ENCODE measurements at regions not wholly inside any gene's neighbourhood (a gene's known extent, or its start where the extent isn't known, plus 50 kb on each side); places are given as distances from the start of the nearest gene placed in this dataset.

- H3K27me3 Mint-ChIP-seq (ENCODE audit: low read depth), result no peaks in the 10 kb centered on the region
- no peak overlapping the region for H3K27ac Mint-ChIP-seq (ENCODE audit: unreplicated experiment)
- no peak for TF ChIP-seq CTCF (conservative IDR thresholded peaks at IDR 0.05)
- no peaks in the 10 kb centered on the region for H3K9me3 Mint-ChIP-seq
- H3K4me1 Mint-ChIP-seq, result no peaks in the 10 kb centered on the region
- DNase-seq (ENCODE audit: low read depth, low spot score), result no peak
- no peak overlapping the region for H3K4me3 Mint-ChIP-seq
- H3K36me3 Mint-ChIP-seq (ENCODE audit: low read depth), result no peaks in the 10 kb centered on the region
Observed at GRCh38 chr6:170473301-170473717, 79.8 kb downstream of the PSMB1 start.

- Mint-ChIP-seq H3K4me3 (no peak overlapping the region), H3K27me3 (ENCODE audit: low read depth) (no peaks in the 10 kb centered on the region), H3K36me3 (ENCODE audit: low read depth) (no peaks in the 10 kb centered on the region), H3K27ac (ENCODE audit: unreplicated experiment) (no peak overlapping the region), H3K4me1 (no peaks in the 10 kb centered on the region), H3K9me3 (peaks cover 2% of the 10 kb centered on the region)
- DNase-seq (ENCODE audit: low read depth, low spot score), result no peak
- TF ChIP-seq CTCF (conservative IDR thresholded peaks at IDR 0.05), result no peak
Observed at GRCh38 chr6:170471491-170471890, 81.6 kb downstream of the PSMB1 start.

GRCh38 chr6:170470734-170471133 lies 82.4 kb downstream of the PSMB1 start:
- TF ChIP-seq CTCF (conservative IDR thresholded peaks at IDR 0.05), result no peak
- no peaks in the 10 kb centered on the region for H3K36me3 Mint-ChIP-seq (ENCODE audit: low read depth)
- DNase-seq (ENCODE audit: low read depth, low spot score), result no peak
- no peaks in the 10 kb centered on the region for H3K27me3 Mint-ChIP-seq (ENCODE audit: low read depth)
- H3K9me3 Mint-ChIP-seq, result peaks cover 2% of the 10 kb centered on the region
- H3K4me1 Mint-ChIP-seq, result no peaks in the 10 kb centered on the region
- no peak overlapping the region for H3K4me3 Mint-ChIP-seq
- no peak overlapping the region for H3K27ac Mint-ChIP-seq (ENCODE audit: unreplicated experiment)

GRCh38 chr6:170464524-170464979 lies 88.6 kb downstream of the PSMB1 start:
- DNase-seq (ENCODE audit: low read depth, low spot score), result no peak
- no peak overlapping the region for H3K4me3 Mint-ChIP-seq
- no peaks in the 10 kb centered on the region for H3K36me3 Mint-ChIP-seq (ENCODE audit: low read depth)
- peaks cover 5% of the 10 kb centered on the region for H3K27me3 Mint-ChIP-seq (ENCODE audit: low read depth)
- H3K27ac Mint-ChIP-seq (ENCODE audit: unreplicated experiment), result no peak overlapping the region
- H3K4me1 Mint-ChIP-seq, result peaks cover 3% of the 10 kb centered on the region
- TF ChIP-seq CTCF (conservative IDR thresholded peaks at IDR 0.05), result no peak
- peaks cover 2% of the 10 kb centered on the region for H3K9me3 Mint-ChIP-seq

- TF ChIP-seq CTCF (conservative IDR thresholded peaks at IDR 0.05), result no peak
- Mint-ChIP-seq H3K27me3 (ENCODE audit: low read depth) (peaks cover 8% of the 10 kb centered on the region), H3K9me3 (peaks cover 2% of the 10 kb centered on the region), H3K4me3 (no peak overlapping the region), H3K36me3 (ENCODE audit: low read depth) (no peaks in the 10 kb centered on the region), H3K27ac (ENCODE audit: unreplicated experiment) (peak overlapping the region; percentile 6), H3K4me1 (peaks cover 3% of the 10 kb centered on the region)
- DNase-seq (ENCODE audit: low read depth, low spot score), result no peak
Observed at GRCh38 chr6:170464080-170464479, 89.0 kb downstream of the PSMB1 start.
